ENCODE measurements at regions not wholly inside any gene's neighbourhood (a gene's known extent, or its start where the extent isn't known, plus 50 kb on each side); places are given as distances from the start of the nearest gene placed in this dataset.

GRCh38 chr14:101175731-101176534 is 272.4 kb upstream of the RTL1 start:
- peaks cover 19% of the 10 kb centered on the region for H3K27me3 Mint-ChIP-seq (ENCODE audit: low read depth, unreplicated experiment)
- Histone ChIP-seq H3K4me1 (ENCODE audit: insufficient read depth, low read length) (no peaks in the 10 kb centered on the region), H2AFZ (ENCODE audit: low read depth, low read length) (no peak overlapping the region), H3K79me2 (ENCODE audit: insufficient read depth, low read length) (no peaks in the 10 kb centered on the region), H3K27me3 (ENCODE audit: insufficient read depth, low read length) (no peaks in the 10 kb centered on the region), H3K27ac (ENCODE audit: low read depth, low read length) (no peak overlapping the region), H3K4me3 (ENCODE audit: insufficient read depth, low read depth, low read length) (no peak overlapping the region), H4K20me1 (ENCODE audit: insufficient read depth, low read length) (no peaks in the 10 kb centered on the region), H3K36me3 (ENCODE audit: insufficient read depth, low read length) (no peaks in the 10 kb centered on the region), H3K9me3 (ENCODE audit: insufficient read depth, low read depth, low read length) (peaks cover 4% of the 10 kb centered on the region), H3K9ac (ENCODE audit: low read length) (no peak overlapping the region), H3K4me2 (ENCODE audit: low read length) (no peak overlapping the region)
- H3K27ac Mint-ChIP-seq (ENCODE audit: unreplicated experiment), result no peak overlapping the region
- no peaks in the 10 kb centered on the region for H3K36me3 Mint-ChIP-seq (ENCODE audit: low read depth, unreplicated experiment)
- H3K9me3 Mint-ChIP-seq (ENCODE audit: unreplicated experiment), result peaks cover 22% of the 10 kb centered on the region
- TF ChIP-seq EZH2 (IDR thresholded peaks at IDR 0.05; ENCODE audit: insufficient read depth, low read length) (no peak), CTCF (IDR thresholded peaks at IDR 0.05; ENCODE audit: insufficient read depth, low read depth, low read length) (no peak)
- H3K4me3 Mint-ChIP-seq (ENCODE audit: unreplicated experiment), result no peak overlapping the region
- FAIRE-seq (no peak), DNase-seq (ENCODE audit: low read depth) (no peak)
- no peaks in the 10 kb centered on the region for H3K4me1 Mint-ChIP-seq (ENCODE audit: low read depth, unreplicated experiment)

- H3K9me3 ChIP-seq (ENCODE audit: insufficient read depth, low read depth, low read length), result peaks cover 4% of the 10 kb centered on the region
- no peak for TF ChIP-seq CTCF (IDR thresholded peaks at IDR 0.05; ENCODE audit: insufficient read depth, low read depth, low read length)
- no peak for TF ChIP-seq EZH2 (IDR thresholded peaks at IDR 0.05; ENCODE audit: insufficient read depth, low read length)
- H2AFZ ChIP-seq (ENCODE audit: low read depth, low read length), result no peak overlapping the region
- H3K36me3 Mint-ChIP-seq (ENCODE audit: low read depth, unreplicated experiment), result no peaks in the 10 kb centered on the region
- H3K36me3 ChIP-seq (ENCODE audit: insufficient read depth, low read length), result no peaks in the 10 kb centered on the region
- H3K9me3 Mint-ChIP-seq (ENCODE audit: unreplicated experiment), result peaks cover 20% of the 10 kb centered on the region
- no peak overlapping the region for H3K27ac Mint-ChIP-seq (ENCODE audit: unreplicated experiment)
- H3K4me1 Mint-ChIP-seq (ENCODE audit: low read depth, unreplicated experiment), result no peaks in the 10 kb centered on the region
- H3K4me2 ChIP-seq (ENCODE audit: low read length), result no peak overlapping the region
- no peak overlapping the region for H3K27ac ChIP-seq (ENCODE audit: low read depth, low read length)
- FAIRE-seq (no peak), DNase-seq (ENCODE audit: low read depth) (no peak)
- H3K27me3 ChIP-seq (ENCODE audit: insufficient read depth, low read length), result no peaks in the 10 kb centered on the region
- H4K20me1 ChIP-seq (ENCODE audit: insufficient read depth, low read length), result no peaks in the 10 kb centered on the region
- H3K4me3 ChIP-seq (ENCODE audit: insufficient read depth, low read depth, low read length), result no peak overlapping the region
- H3K9ac ChIP-seq (ENCODE audit: low read length), result no peak overlapping the region
- no peak overlapping the region for H3K4me3 Mint-ChIP-seq (ENCODE audit: unreplicated experiment)
- H3K27me3 Mint-ChIP-seq (ENCODE audit: low read depth, unreplicated experiment), result peaks cover 15% of the 10 kb centered on the region
- H3K4me1 ChIP-seq (ENCODE audit: insufficient read depth, low read length), result no peaks in the 10 kb centered on the region
- H3K79me2 ChIP-seq (ENCODE audit: insufficient read depth, low read length), result no peaks in the 10 kb centered on the region
Measured at GRCh38 chr14:101176535-101177205, 273.1 kb upstream of the RTL1 start.

All from astrocyte (in vitro differentiated cells and primary cell).